Hepatocyte (in vitro differentiated cells): ENCODE measurements at regions not wholly inside any gene's neighbourhood (a gene's known extent, or its start where the extent isn't known, plus 50 kb on each side); places are given as distances from the start of the nearest gene placed in this dataset.

Experiments
- DNase-seq: peaks from one replicate; pipeline ENCODE4 v3.0.0-alpha.2; 2016; ENCODE audit warnings: low spot score
- H2AFZ ChIP-seq: fragments of 200-600 bp; sonication (generic); 2 replicates; pipeline ENCODE4 v1.6.0; 2016; ENCODE audit warnings: antibody characterized with exemption, mild to moderate bottlenecking
- H3K27ac ChIP-seq: fragments of 200-600 bp; sonication (generic); 2 replicates; pipeline ENCODE4 v1.5.1; 2016; ENCODE audit warnings: mild to moderate bottlenecking
- H3K27me3 ChIP-seq: fragments of 200-600 bp; sonication (generic); 2 replicates; pipeline ENCODE4 v1.6.1; 2016
- H3K36me3 ChIP-seq: fragments of 200-600 bp; sonication (generic); replicated peaks from 2 replicates; pipeline ENCODE4 v1.5.1; 2016; ENCODE audit warnings: low read depth; ENCODE audit not compliant: insufficient read depth
- H3K4me1 ChIP-seq: fragments of 200-600 bp; sonication (generic); 2 replicates; pipeline ENCODE4 v1.5.1; 2016; ENCODE audit warnings: mild to moderate bottlenecking, moderate library complexity; ENCODE audit not compliant: insufficient read depth
- H3K4me2 ChIP-seq: fragments of 200-600 bp; sonication (generic); 2 replicates; pipeline ENCODE4 v1.6.0; 2016
- H3K4me3 ChIP-seq: fragments of 200-600 bp; sonication (generic); 2 replicates; pipeline ENCODE4 v1.5.1; 2016; ENCODE audit warnings: mild to moderate bottlenecking
- H3K79me2 ChIP-seq: fragments of 200-600 bp; sonication (generic); 2 replicates; pipeline ENCODE4 v1.6.0; 2017; ENCODE audit warnings: mild to moderate bottlenecking
- H3K9me2 ChIP-seq: fragments of 200-600 bp; sonication (generic); replicated peaks from 2 replicates; pipeline ENCODE4 v1.6.0; 2017; ENCODE audit warnings: mild to moderate bottlenecking; ENCODE audit not compliant: insufficient read depth
- H3K9me3 ChIP-seq: fragments of 200-600 bp; sonication (generic); 2 replicates; pipeline ENCODE4 v1.5.1; 2016; ENCODE audit warnings: low read depth, mild to moderate bottlenecking
- H4K20me1 ChIP-seq: fragments of 200-600 bp; sonication (generic); 2 replicates; pipeline ENCODE4 v1.6.0; 2016; ENCODE audit warnings: mild to moderate bottlenecking; ENCODE audit not compliant: insufficient read depth, poor library complexity, severe bottlenecking
- EZH2 ChIP-seq: fragments of 200-600 bp; sonication (generic); IDR thresholded peaks from 2 replicates; pipeline ENCODE4 v1.6.1; 2016; ENCODE audit warnings: antibody characterized with exemption, mild to moderate bottlenecking, borderline replicate concordance
- EZH2phosphoT487 ChIP-seq: fragments of 200-600 bp; sonication (generic); IDR thresholded peaks from one replicate; pipeline ENCODE4 v1.6.1; 2018; ENCODE audit warnings: antibody characterized with exemption, mild to moderate bottlenecking, low read depth, moderate library complexity; ENCODE audit not compliant: unreplicated experiment, severe bottlenecking
- WGBS: methylation state at CpG from one replicate; pipeline ENCODE4 v1.1.6; 2016; ENCODE audit warnings: low lambda C conversion rate; ENCODE audit errors: missing lambda C conversion rate; 5-methylcytosine and 5-hydroxymethylcytosine counted together
- TF ChIP-seq, protein P1 (sequence below): fragments of 200-600 bp; sonication (generic); IDR thresholded peaks from 2 replicates; pipeline ENCODE4 v1.5.1; 2016; ENCODE audit warnings: antibody characterized with exemption, mild to moderate bottlenecking; ENCODE audit not compliant: poor library complexity

DNA sequence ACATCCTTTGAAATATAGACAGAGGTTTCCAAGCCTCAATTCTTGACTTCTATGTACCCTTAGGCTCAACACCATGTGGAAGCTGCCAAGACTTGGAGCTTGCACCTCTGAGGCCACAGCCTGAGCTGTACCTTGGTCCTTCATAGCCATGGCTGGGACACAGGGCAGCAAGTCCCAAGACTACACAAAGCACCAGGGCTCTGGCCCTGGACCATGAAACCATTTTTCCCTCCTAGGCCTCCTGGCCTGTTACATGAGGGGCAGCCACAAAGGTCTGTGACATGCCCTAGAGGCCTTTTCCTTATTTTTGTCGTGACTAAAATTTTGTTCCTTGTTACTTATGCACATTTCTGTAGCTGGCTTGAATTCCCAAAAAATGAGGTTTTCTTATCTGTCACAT is 953.1 kb upstream of the ADGRL4 start:
- no peak overlapping the region for H2AFZ ChIP-seq
- 95% methylated on average over 1 of the region's 1 CpG for WGBS
- no peaks in the 10 kb centered on the region for H3K36me3 ChIP-seq
- no peaks in the 10 kb centered on the region for H3K79me2 ChIP-seq
- no peak for DNase-seq
- no peaks in the 10 kb centered on the region for H3K4me1 ChIP-seq
- H4K20me1 ChIP-seq = no peaks in the 10 kb centered on the region
- H3K4me2 ChIP-seq = no peak overlapping the region
- H3K27me3 ChIP-seq = no peaks in the 10 kb centered on the region
- TF ChIP-seq EZH2phosphoT487 = no peak
- TF ChIP-seq EZH2 = no peak
- TF ChIP-seq, protein P1, sequence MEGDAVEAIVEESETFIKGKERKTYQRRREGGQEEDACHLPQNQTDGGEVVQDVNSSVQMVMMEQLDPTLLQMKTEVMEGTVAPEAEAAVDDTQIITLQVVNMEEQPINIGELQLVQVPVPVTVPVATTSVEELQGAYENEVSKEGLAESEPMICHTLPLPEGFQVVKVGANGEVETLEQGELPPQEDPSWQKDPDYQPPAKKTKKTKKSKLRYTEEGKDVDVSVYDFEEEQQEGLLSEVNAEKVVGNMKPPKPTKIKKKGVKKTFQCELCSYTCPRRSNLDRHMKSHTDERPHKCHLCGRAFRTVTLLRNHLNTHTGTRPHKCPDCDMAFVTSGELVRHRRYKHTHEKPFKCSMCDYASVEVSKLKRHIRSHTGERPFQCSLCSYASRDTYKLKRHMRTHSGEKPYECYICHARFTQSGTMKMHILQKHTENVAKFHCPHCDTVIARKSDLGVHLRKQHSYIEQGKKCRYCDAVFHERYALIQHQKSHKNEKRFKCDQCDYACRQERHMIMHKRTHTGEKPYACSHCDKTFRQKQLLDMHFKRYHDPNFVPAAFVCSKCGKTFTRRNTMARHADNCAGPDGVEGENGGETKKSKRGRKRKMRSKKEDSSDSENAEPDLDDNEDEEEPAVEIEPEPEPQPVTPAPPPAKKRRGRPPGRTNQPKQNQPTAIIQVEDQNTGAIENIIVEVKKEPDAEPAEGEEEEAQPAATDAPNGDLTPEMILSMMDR = no peak
- H3K4me3 ChIP-seq = no peak overlapping the region
- no peak overlapping the region for H3K27ac ChIP-seq
- H3K9me3 ChIP-seq = no peaks in the 10 kb centered on the region
- no peaks in the 10 kb centered on the region for H3K9me2 ChIP-seq

DNA sequence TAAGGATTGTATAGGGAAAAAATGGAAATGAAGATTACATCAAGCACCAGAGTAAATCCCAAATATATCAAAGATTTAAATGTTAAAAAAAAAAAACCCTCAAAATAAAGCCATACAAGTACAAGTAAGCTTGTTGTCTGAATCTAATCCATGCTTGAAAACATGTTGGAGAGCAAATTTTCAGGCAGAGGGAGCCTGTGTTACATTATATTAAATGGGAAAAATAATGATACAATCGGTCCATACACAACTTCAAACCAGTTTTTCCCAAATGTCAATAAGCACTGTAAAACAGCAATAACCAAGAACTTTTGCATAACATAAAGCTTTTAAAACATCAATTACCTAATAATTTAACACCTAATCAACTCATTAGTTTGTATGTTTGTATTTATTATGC is 949.4 kb upstream of the ADGRL4 start:
- H3K27ac ChIP-seq = no peak overlapping the region
- no peaks in the 10 kb centered on the region for H3K9me2 ChIP-seq
- no peaks in the 10 kb centered on the region for H3K4me1 ChIP-seq
- H3K4me3 ChIP-seq = no peak overlapping the region
- H3K4me2 ChIP-seq = no peak overlapping the region
- no peaks in the 10 kb centered on the region for H3K79me2 ChIP-seq
- DNase-seq = no peak
- no peaks in the 10 kb centered on the region for H3K27me3 ChIP-seq
- H4K20me1 ChIP-seq = no peaks in the 10 kb centered on the region
- WGBS = 98% methylated on average over 1 of the region's 1 CpG
- TF ChIP-seq, protein P1 = no peak
- TF ChIP-seq EZH2 (no peak), EZH2phosphoT487 (no peak)
- no peak overlapping the region for H2AFZ ChIP-seq
- no peaks in the 10 kb centered on the region for H3K9me3 ChIP-seq
- H3K36me3 ChIP-seq = no peaks in the 10 kb centered on the region

DNA sequence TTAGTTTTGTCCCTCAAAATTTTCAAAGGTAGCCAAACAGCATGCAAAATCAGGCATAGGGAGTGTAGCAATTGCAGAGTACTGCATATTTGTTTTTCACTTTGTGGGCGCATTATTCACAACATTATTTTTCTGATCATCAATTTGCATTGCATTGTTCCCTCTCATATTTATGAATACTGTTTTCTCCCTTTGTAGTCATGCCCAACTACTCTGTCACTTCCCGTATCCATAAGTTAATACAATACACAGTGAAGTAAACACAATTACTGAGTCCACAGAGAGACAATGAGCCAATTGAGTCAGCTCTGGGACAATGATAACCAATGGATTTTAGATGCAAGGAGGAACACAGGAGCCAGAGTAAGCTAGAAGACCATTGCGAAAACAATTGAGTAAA is 944.0 kb upstream of the ADGRL4 start:
- 94% methylated on average over 3 of the region's 3 CpGs for whole genome bisulfite sequencing
- Histone ChIP-seq H3K4me2 (no peak overlapping the region), H3K27ac (no peak overlapping the region), H3K9me2 (no peaks in the 10 kb centered on the region), H2AFZ (no peak overlapping the region), H3K4me1 (no peaks in the 10 kb centered on the region), H3K4me3 (no peak overlapping the region), H4K20me1 (no peaks in the 10 kb centered on the region), H3K9me3 (no peaks in the 10 kb centered on the region), H3K79me2 (no peaks in the 10 kb centered on the region), H3K27me3 (no peaks in the 10 kb centered on the region), H3K36me3 (no peaks in the 10 kb centered on the region)
- no peak for DNase-seq
- TF ChIP-seq, protein P1 = no peak
- TF ChIP-seq EZH2 = no peak
- no peak for TF ChIP-seq EZH2phosphoT487

DNA sequence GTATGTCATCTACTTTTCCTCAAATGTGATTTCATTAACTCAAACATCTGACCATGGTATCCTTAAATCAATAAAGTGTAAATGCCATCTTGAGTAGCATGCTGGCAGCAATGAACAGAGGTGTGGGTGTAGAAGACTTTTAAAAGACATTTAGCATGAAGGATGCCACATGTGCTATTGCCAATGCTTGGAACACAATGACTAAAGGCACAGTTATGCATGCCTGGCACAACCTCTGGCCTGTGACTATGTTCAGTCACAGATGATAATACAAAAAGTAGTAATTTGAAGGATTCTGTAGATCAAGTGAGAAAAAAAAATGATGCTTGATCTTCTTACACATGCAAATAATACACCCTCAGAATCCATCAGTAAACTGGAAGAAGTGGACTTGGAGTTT is 938.9 kb upstream of the ADGRL4 start:
- H3K9me3 ChIP-seq = no peaks in the 10 kb centered on the region
- no peaks in the 10 kb centered on the region for H3K79me2 ChIP-seq
- no peak overlapping the region for H3K4me3 ChIP-seq
- H4K20me1 ChIP-seq = no peaks in the 10 kb centered on the region
- no peak for DNase-seq
- TF ChIP-seq EZH2 = no peak
- TF ChIP-seq, protein P1 = no peak
- TF ChIP-seq EZH2phosphoT487 = no peak
- H3K27me3 ChIP-seq = no peaks in the 10 kb centered on the region
- no peak overlapping the region for H3K27ac ChIP-seq
- no peaks in the 10 kb centered on the region for H3K36me3 ChIP-seq
- no peak overlapping the region for H2AFZ ChIP-seq
- H3K9me2 ChIP-seq = no peaks in the 10 kb centered on the region
- no peak overlapping the region for H3K4me2 ChIP-seq
- no peaks in the 10 kb centered on the region for H3K4me1 ChIP-seq
